ENCODE measurements at regions not wholly inside any gene's neighbourhood (a gene's known extent, or its start where the extent isn't known, plus 50 kb on each side); places are given as distances from the start of the nearest gene placed in this dataset.

DNA sequence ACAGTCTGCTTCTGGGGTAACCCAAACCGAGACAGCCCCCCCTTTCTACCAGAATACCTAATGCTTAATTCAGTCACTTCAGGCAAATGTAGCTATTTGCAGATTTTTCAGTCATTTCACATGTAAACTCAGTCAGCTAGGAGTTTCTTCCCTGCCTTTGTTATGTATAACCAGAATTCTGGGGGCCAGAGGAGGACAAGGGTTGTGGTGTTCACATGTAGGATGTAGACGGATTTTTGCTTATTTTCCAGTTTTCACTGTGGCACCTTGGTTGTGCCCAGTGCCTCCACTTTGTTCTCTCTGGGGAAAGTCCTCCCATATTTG is 51.1 kb downstream of the PROKR2 start:
- H3K27me3 ChIP-seq (ENCODE audit: control insufficient read depth, insufficient read depth, low read length): no peaks in the 10 kb centered on the region
- TF ChIP-seq, protein P1, sequence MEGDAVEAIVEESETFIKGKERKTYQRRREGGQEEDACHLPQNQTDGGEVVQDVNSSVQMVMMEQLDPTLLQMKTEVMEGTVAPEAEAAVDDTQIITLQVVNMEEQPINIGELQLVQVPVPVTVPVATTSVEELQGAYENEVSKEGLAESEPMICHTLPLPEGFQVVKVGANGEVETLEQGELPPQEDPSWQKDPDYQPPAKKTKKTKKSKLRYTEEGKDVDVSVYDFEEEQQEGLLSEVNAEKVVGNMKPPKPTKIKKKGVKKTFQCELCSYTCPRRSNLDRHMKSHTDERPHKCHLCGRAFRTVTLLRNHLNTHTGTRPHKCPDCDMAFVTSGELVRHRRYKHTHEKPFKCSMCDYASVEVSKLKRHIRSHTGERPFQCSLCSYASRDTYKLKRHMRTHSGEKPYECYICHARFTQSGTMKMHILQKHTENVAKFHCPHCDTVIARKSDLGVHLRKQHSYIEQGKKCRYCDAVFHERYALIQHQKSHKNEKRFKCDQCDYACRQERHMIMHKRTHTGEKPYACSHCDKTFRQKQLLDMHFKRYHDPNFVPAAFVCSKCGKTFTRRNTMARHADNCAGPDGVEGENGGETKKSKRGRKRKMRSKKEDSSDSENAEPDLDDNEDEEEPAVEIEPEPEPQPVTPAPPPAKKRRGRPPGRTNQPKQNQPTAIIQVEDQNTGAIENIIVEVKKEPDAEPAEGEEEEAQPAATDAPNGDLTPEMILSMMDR (IDR thresholded peaks at IDR 0.05; ENCODE audit: insufficient read depth, low read length, severe bottlenecking): no peak
- FAIRE-seq (no peak), DNase-seq (ENCODE audit: low read depth) (no peak)
- no peaks in the 10 kb centered on the region for H3K36me3 ChIP-seq (ENCODE audit: control insufficient read depth, insufficient read depth, low read length)
- H3K4me3 ChIP-seq (ENCODE audit: low read depth, low read length): no peak overlapping the region

DNA sequence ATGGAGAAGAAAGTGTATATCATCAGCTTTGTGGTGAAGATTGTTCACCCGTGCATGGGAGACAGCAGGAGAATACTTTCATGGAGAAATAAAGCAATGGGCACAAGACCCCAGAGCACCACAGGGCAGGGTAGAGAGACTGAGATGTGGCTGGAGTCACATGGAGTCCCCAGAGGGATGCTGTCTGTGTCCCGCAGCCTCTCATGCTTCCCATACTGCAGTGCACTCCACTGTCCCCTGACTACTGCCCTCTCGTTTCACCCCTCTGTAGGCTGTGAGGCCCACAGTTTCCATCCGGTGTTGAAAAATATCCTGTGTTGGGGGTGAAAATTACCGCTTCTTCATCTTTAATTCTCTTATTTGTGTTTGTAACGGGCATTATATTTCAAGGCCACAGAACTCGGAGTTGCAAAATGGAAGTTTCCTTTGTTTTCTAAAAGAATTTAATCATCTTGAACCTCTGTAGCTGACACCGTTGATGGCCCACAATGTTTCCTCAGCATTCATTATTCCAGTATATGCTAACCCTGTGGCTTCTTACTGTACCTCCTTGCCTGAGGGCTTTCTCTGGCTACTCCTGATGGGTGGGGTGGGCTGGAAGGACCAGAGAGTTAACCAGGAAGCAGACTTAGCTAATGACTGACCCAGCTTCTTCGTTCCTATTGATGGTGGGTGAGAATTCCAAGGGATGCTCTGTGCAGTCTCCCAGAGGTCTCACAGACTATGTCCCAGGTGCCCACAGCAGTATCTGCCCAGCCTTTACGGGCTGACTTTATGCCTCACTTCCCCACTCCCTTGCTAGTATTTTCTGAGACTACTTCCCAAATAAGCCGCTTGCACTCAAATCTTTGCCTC is 51.7 kb downstream of the PROKR2 start:
- DNase-seq (ENCODE audit: low read depth): no peak
- no peaks in the 10 kb centered on the region for H3K27me3 ChIP-seq (ENCODE audit: control insufficient read depth, insufficient read depth, low read length)
- FAIRE-seq: peak; percentile 7
- no peak overlapping the region for H3K4me3 ChIP-seq (ENCODE audit: low read depth, low read length)
- TF ChIP-seq, protein P1 (IDR thresholded peaks at IDR 0.05; ENCODE audit: insufficient read depth, low read length, severe bottlenecking): no peak
- H3K36me3 ChIP-seq (ENCODE audit: control insufficient read depth, insufficient read depth, low read length): no peaks in the 10 kb centered on the region

DNA sequence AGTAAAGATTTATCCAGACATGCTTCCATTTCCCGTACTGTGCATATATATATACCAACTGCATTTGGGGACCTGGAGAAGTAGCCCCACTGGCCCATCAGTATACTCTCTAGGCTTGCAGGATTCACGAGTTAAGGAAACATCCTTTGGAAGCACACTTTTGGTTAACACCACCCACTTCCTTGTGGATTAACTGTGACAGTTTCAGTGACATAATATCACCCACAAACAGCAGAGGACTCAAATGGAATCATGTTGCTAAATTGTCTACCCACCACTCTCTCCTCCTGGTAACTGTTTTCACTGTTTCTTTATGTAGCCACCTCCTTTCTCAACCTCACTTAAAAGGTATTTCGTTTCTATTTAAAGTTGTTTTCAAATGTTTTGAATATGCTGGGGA is 55.0 kb downstream of the PROKR2 start:
- FAIRE-seq: no peak
- no peaks in the 10 kb centered on the region for H3K36me3 ChIP-seq (ENCODE audit: control insufficient read depth, insufficient read depth, low read length)
- TF ChIP-seq, protein P1 (IDR thresholded peaks at IDR 0.05; ENCODE audit: insufficient read depth, low read length, severe bottlenecking): no peak
- H3K4me3 ChIP-seq (ENCODE audit: low read depth, low read length): no peak overlapping the region
- DNase-seq (ENCODE audit: low read depth): no peak
- no peaks in the 10 kb centered on the region for H3K27me3 ChIP-seq (ENCODE audit: control insufficient read depth, insufficient read depth, low read length)

DNA sequence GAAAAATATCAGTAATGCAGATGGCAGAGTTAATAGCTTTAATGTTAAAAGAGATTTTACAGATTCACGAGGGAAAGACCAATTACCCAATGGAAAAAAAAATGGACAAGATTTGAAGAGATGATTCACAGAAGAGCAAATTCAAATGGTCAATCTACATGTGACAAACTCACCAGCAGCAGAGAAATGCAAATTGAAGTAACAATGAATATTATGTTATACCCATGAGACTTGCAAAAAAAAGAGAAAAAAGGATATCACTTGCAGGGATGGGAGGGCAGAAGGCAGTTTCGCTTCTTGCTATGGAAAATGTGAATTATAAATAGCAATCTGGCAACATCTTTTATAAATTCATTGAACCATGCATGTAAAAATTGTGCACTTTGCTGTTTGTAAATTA is 55.9 kb downstream of the PROKR2 start:
- H3K4me3 ChIP-seq (ENCODE audit: low read depth, low read length): no peak overlapping the region
- no peaks in the 10 kb centered on the region for H3K36me3 ChIP-seq (ENCODE audit: control insufficient read depth, insufficient read depth, low read length)
- DNase-seq (ENCODE audit: low read depth): no peak
- no peaks in the 10 kb centered on the region for H3K27me3 ChIP-seq (ENCODE audit: control insufficient read depth, insufficient read depth, low read length)
- TF ChIP-seq, protein P1 (IDR thresholded peaks at IDR 0.05; ENCODE audit: insufficient read depth, low read length, severe bottlenecking): no peak
- no peak for FAIRE-seq
